GM18861 (cell line): ENCODE measurements at regions not wholly inside any gene's neighbourhood (a gene's known extent, or its start where the extent isn't known, plus 50 kb on each side); places are given as distances from the start of the nearest gene placed in this dataset.

Experiments used
- ATAC-seq: cut with Tn5 transposase; IDR thresholded peaks from one replicate; pipeline ENCODE4 v1.9.1; 2021; ENCODE audit not compliant: unreplicated experiment

DNA sequence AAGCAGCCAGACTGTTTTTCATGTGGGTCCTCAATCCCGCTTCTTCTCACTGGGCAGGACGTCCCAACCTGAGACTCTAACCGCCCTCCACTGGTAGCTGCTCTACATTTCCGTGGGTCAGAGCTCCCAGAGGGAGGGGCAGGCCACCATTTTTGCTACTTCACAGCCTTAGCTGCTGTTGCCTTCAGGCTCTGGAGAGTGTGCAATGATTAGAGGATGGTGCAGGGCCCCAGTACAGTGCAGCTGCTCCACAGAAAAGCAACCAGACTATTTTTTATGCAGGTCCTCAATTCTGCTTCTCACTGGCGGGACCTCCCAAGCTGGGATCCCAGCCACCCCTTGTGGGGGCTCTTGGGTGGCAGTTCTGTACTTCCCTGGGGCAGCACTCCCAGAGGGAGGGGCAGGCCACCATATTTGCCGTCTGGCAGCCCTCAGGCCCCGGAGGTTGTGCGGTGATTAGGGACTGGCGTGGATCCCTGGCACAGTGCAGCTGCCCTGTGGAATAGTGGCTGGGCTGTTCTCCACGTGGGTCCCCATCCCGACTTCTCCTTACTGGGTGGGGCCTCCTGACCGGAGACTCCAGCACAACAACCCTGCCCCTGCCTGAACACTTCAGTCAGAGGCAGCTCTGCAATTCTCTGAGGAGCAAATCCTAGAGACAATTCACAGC is 647.6 kb upstream of the PKN2 start:
- no peak for ATAC-seq

DNA sequence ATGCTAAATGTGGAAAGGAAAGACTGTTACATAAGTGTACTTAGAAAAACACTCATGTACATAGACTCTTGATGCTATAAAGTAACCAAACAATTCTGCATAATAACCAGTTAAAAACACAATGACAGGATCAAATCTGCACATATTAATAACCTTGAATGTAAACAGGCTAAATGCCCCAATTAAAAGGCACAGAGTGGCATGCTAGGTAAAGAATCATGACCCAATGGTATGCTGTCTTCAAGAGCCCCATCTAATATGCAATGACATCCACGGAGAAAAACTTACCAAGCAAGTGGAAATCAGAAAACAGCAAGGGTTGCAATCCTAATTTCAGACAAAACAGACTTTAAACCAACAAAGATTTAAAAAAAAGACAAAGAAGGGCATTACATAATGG is 644.8 kb upstream of the PKN2 start:
- no peak for ATAC-seq

DNA sequence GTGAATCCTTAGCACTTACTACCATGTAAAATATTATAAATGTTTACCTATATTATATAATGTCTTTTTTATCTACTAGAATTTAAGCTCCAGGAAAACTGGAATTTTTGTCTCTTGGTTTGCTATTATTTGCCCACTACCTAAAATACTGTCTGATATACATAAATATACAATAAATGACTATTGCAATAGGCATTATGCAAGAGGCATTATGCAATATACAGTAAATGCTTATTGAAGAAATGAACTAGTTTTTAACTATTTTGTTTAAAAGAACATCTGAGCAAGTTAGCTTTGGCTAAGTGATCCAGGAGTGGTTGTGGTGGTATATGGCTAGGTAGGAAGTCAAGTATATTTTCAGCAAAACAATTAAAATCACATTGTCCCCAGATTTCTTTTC is 640.2 kb upstream of the PKN2 start:
- no peak for ATAC-seq

DNA sequence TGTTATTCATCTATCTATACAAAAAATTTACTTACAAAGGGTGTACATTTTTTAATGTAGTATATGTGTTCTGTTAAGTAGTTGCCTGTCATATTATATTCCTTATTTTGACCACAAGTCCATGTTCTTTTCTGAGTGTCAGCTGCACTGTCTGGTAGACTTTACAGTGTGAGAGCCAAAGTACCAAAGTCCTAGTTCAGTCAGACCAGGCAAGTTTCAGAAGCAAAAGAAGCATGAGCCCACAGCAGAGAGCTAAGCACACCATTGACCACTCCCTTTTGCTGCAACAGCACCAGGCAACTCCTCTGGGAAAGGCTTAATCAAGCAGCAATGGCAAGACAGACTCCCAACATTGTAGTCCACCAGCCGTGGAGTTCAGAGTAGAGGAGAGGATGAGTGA is 631.9 kb upstream of the PKN2 start:
- no peak for ATAC-seq

DNA sequence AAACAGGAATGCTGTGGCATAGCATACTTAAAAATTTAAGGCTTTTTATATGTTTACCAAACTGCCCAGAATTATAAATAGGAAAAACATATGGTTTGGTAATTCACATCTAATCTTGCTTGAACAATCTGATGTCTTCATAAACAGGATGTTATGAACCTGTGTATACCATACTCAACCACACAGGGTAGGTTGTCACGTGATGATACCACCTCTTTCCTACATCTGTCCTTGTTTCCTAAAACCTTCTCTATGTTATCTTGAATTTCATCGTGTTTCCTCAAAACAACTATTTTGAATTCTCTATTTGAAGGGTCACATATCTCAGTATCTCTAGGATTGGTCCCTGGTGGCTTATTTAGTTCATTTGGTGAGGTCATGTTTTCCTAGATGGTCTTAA is 631.0 kb upstream of the PKN2 start:
- ATAC-seq: no peak

DNA sequence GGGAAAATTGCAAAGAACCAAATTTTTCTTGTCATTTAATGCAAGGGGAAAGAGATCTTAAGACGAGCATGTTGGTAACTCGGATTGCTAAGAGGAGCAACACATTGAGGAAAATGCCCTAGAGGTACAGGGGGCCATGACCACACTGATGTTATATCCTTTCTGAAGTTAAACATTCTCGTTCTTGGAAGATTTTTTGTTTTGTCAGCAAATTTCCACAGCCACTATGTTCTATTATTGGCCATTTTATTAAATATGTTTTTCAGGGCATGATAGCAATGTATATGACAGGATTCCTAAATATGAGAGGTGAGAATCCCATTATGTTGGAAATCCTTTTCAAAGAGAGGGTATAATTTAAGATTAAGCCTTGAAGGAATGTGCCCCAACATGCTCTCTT is 627.2 kb upstream of the PKN2 start:
- no peak for ATAC-seq

DNA sequence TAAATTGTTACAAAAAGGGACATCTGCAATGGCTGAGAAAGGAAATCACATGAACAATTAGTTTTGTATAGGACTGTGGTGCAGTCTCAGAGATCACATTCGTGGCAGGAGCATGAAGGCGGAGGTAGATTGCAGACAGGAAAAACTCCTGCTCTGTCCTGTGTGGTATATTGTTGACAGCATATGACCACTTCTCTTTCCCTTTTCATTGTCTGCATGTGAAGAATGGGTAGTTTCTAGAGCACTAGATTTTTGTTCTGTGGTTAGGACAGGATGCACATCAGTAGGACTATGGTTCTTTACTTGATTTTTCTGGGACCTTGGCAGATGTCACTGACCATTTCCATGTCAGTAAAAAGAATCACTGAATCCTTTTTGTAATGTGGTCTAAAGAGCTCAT is 625.9 kb upstream of the PKN2 start:
- no peak for ATAC-seq

DNA sequence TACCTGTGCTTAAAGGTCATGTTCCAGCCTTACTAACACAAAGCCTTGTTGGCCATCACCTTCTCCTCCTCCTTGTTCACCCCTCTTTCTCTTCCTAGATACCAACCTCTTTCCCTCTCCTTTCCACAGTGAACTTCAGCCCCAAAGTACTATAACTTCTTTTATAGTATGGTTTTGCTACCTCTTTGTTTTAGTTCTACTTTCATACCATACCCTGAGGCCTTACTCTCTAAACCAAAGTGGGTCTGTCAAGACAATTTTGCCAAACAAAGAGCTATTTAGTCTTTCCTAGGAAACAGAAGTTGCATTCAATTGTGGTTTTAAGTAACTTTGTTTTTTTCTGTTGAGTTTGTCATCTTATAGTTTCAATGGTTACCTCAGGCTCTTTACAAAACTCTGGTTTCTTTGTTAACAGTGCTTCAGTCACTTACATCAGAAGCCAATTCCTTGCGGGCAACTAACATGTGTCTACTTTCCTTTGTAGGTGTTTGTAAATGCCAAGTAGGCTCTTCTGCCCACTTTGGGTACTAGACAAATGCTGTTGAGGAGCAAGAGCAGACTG is 623.9 kb upstream of the PKN2 start:
- ATAC-seq: no peak

DNA sequence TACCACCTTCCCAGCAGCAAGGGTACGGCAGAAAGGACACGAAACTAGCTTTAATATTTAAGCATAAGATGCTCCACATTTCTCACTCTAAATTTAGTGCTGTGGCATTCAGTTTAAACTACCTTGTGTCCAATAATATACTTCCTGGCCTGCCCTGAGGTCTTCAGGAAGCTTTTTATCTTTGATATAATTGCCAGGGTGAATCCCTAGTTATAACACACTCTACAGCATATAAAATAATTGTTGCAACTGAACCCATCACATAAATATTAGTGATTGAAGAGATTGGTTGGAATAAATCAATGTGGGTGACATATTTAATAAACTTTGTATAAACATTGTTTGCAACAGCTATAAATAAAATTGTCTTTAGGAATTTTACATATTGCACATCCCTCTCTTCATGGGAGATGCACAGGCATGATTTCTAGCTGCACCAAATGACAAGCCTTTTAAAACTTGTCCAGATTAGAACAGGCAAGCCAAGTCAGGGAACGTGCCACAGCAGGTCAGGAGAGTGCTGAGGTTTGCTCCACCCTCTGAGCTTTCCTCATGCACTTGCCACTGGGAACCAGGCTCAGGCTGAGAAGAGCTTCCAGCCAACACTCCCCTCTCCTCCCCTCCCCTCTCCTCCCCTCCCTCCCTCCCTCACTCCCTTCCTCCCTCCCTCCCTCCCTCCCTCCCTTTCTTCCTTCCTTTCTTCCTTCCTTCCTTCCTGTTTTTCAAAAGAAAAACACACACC is 623.2 kb upstream of the PKN2 start:
- no peak for ATAC-seq

DNA sequence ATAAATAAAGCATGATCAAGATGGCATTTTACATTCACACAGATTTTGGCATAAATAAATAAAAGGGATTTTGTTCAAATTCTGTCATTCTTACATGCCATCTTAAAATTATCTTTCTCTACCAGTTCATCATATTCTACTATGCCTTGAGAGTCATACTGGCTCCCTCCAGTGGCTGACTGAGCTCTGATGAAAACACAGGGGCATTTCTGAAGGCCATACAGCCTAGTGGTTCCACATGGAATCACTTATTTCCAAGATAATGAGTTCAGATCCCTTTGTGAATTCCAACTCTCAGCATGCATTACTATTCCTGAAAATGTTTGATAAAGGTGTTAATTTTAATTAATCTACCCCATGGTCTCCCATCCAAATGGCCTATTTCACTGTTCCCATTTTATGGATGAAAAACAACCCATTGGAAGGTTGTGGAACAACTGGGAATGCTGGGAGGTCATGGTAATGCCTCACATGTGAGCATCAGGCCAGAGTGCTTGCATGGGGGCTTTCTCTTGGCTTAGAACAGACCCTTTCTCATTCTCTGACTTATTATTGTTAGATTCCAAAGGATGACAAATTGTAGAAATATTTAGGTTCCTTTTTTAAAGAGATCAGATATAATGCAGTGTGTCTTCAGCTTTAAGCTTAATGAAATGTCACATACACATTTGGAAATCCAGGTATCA is 622.4 kb upstream of the PKN2 start:
- ATAC-seq: no peak

DNA sequence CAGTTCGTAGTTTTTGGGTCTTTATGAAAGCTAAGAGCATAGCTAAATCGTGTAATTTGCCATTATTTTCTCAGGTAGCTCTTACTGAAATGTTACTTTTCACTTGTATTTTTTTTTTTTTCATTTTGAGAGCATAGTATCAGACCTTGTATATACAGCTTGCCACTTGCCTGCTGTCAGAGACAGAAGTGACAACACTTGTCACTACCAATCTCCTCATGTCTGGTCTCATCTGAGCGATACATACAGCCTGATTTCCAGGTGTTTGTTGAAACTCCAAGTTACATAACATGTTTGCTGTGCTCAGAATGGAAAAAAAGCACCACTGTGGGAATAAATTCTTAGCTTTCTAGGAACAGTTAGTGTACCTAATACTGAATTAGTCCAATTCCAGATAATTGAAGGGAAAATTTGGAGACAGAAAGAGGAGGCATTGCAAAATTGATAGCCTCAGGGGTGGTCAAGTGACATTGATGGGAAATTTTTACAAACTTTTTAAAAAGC is 621.4 kb upstream of the PKN2 start:
- ATAC-seq: no peak

DNA sequence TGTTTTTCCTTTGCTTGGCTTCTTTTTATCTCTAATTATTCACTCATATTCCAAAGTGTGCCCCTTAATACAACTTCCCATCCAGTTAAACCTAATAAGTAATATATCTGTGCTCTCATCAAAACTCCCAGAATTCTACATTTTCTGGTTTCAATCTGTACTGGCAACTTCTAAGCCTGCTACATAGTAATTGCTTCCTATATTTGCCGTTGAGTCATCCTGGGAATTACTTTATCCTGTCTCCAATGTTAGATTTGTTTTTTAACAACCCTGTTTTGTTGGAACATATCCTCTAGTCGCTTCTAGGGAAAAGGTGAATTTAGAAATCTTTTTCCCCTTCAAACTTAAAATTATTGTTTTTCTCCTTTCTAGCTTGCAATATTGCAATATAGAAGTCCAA is 620.5 kb upstream of the PKN2 start:
- ATAC-seq: no peak

DNA sequence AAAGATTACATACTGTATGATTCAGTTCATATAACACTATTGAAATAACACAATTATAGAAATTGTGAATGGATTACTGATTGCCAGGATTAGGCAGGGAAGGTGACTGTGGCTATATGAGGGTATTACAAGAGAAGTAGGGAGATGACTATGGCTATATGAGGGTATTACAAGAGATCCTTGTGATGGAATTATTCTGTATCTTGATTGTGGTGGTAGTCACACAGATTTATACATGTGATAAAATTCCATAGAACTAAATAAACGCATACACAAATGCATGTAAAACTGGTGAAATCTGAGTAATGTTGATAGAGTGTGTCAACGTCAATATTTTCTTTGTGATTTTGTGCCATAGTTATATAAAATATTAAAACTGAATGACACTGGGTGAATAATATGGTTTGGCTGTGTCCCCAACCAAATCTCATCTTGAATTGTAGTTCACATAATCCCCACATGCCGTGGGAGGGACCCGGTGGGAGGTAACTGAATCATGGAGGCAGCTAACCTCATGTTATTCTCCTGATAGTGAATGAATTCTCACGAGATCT is 615.6 kb upstream of the PKN2 start:
- no peak for ATAC-seq

DNA sequence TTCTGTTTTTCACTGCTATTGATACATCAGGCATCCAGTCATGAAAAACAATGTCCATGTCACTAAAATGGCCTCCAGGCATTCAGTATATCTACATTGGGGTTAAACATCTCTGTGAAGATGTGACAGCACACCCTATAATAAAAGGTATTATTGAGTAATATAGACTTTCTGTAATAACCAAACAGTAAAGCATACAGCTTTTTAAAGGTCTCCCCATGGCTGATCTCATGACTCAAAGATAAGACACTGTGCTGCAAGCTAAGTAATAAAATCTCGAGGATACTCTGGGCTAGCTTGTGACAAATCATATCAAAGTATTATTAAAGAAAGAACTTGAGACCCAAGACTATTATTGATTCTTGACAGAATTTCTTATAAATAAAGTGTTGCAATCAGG is 613.1 kb upstream of the PKN2 start:
- no peak for ATAC-seq

DNA sequence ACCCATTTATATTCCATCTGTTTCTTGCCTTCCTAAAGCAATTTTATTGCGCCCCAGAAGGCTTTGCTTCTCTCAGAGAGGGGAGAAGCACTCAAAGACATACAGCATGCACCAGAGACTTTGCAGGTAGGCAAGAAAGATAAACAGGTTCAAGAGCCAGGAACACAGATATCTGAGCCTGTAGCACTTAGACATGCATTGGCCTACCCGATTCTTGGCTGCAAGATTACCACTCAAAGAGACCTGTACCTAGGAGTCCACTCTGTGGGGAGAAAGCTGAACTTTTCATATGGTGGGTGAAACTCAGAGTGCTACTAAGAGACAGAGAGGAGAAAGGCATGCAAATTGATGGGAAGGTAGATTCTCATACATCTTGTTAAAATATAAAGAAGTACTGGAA is 609.4 kb upstream of the PKN2 start:
- ATAC-seq: no peak

DNA sequence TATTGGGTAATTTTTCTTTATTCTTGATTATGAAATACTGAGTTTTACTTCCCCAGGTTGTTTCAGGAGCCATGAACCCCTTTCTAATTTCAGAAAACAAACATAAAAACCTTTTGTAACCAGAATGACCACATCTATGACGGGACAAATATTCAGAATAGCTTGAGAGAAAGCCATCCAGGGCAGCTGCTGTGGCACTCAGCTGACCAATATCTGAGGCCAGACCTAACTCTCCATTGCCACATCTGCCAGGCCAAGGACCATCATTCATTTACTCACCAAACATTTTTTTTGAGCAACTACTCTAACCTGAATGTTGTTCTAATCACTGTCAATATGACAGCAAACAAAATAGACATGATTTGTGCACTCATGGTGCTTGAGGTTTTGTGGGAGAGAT is 608.3 kb upstream of the PKN2 start:
- no peak for ATAC-seq

DNA sequence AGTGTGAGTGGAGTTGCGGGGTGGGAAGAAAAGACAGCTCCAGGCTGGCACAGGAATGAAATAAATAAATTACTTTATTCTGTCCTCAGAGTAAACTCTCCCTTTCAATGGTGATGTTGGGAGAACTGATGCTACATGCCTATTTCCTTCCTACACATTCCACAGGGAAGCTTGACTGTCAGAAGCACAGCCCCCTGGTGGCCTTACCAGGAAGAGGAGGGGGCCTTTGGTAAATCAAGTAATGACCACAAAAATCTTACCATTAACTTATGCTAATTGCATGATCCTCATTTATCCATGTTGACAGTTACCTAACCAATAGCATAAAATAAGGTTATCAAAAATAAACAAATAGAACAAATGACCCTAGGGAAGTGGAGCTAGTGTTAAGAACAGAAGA is 605.0 kb upstream of the PKN2 start:
- ATAC-seq: no peak

DNA sequence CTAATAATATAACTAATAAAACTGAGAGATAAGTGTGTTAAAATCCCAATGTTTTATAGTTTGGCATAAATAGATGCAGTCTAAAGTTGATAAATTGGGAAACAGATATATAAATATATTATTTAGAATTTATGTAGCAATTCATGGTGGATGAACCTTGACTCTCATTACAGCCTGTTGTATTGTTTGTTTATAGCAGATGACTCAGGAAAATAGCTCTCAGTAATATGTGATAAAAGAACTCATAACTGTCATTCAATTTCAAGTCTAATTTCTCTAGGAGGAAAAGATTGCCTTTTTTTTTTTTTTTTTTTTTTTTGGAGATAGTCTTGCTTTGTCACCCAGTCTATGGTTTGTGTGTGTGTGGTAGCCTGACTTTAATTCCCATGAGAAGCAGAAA is 603.2 kb upstream of the PKN2 start:
- ATAC-seq: no peak

DNA sequence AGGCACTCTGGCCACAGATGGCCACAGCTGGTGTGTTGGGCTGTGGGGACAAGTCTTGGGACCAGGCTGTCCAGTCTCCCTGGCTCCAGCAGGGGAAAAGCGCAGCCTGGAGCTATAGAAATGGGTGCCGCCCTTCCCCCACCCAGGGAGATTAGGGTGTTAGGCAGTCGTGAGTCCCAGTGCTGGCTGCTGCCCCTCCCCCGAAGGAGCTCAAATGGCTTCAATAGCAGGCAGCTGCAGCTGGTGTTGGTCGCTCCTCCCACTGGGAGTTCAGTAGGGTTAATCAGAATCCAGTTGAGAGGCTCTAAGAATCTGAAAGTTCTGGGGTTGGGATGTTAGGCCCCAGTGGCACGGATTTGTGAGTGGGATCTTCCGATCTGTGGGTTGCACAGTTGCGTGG is 595.6 kb upstream of the PKN2 start:
- no peak for ATAC-seq

DNA sequence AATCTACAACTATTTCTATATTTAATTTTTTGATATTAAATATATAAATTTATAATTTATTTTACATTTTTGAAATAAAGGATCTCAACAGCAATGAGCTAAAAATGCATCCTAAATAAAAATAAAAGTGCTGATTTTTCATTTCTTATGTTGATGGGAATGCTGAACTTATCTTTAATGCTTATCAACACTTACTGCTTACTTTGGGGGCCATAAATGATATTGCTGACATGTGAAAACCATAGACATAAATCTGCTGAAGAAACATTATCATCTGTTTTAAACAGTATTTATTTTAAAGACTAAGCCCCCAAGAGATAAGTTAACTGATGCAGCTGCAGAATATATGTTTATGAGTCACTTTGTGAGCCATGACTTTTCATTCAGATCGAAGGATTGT is 594.1 kb upstream of the PKN2 start:
- ATAC-seq: no peak

DNA sequence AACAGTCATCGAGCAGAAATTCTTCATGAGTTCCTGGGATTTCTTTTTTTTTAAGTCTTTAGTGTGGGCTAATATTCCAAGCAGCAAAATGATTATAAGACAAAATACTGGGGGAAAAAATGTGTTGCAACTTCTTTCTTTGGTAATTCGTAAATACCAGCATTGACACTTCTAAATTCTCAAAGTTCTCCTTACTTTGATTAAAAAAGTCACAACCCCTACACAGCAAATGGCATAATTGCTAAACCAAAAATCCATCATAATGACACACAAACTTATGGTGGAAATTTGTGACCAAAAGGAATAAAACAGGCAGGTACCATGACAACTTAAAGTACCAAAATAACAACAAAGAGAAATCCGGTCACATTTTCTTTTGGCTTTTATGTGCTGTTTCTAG is 585.2 kb upstream of the PKN2 start:
- ATAC-seq: no peak

DNA sequence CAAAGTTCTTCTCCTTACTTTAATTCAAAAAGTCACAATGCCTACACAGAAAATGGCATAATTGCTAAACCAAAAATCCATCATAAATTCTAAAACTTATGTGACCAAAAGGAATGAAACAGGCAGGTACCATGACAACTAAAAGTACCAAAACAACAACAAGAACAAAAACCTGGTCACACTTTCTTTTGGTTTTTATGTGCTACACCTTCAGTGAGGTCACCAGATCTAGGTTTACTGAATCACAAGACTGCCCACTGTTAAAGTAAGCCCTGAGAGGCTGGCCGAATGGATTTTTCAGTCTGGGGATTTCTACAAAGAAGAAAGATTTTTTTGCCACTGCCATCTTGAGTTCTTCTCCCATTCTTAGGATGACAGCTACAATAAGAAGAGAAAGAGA is 583.0 kb upstream of the PKN2 start:
- ATAC-seq: no peak
